Panc1 (cell line): ENCODE measurements at regions not wholly inside any gene's neighbourhood (a gene's known extent, or its start where the extent isn't known, plus 50 kb on each side); places are given as distances from the start of the nearest gene placed in this dataset.
"Not testable (repeated sequence)": the region's sequence is repeated elsewhere in the genome, so short reads cannot be mapped to it uniquely, and the experiment has no call there.

Experiments used
- ATAC-seq: fragments of 200-7000 bp; cut with Tn5 transposase; 2 replicates; pipeline ENCODE4 v1.9.1; 2020; ENCODE audit warnings: mild to moderate bottlenecking, moderate library complexity
- BruUV-seq: library from RNA; stranded (reverse); fragments of 400-500 nt; replicated peaks from 2 replicates; lab custom pipeline; 2021; lab: Mats Ljungman, UMichigan
- CTCF ChIA-PET: fragments of 300-600 bp; sonication (Branson Sonifier 250); formaldehyde crosslinking; loops from one replicate; lab custom pipeline; 2022; ENCODE audit warnings: antibody characterized with exemption; lab: Charles Lee
- POLR2A ChIA-PET: fragments of 300-600 bp; sonication (Branson Sonifier 250); formaldehyde crosslinking; loops from one replicate; lab custom pipeline; 2022; ENCODE audit warnings: antibody characterized with exemption; lab: Charles Lee
- DNase-seq: peaks from one replicate; pipeline ENCODE4 v3.0.0-alpha.2; 2010; ENCODE audit warnings: low read depth, low spot score
- H3K27ac ChIP-seq: 2 replicates; pipeline ENCODE4 v1.5.1; 2011; ENCODE audit warnings: mild to moderate bottlenecking, low read length, inconsistent platforms
- H3K27me3 ChIP-seq: fragments of 200-500 bp; sonication (Bioruptor generic); 2 replicates; pipeline ENCODE4 v1.6.0; 2014; ENCODE audit warnings: low read length, inconsistent platforms; ENCODE audit not compliant: control insufficient read depth, insufficient read depth
- H3K36me3 ChIP-seq: fragments of 200-500 bp; sonication (Bioruptor generic); 2 replicates; pipeline ENCODE4 v1.5.1; 2014; ENCODE audit warnings: inconsistent platforms, mild to moderate bottlenecking, low read length, moderate library complexity; ENCODE audit not compliant: control insufficient read depth, insufficient read depth
- H3K4me1 ChIP-seq: 2 replicates; pipeline ENCODE4 v1.5.1; 2011; ENCODE audit warnings: inconsistent platforms, mild to moderate bottlenecking, low read length, moderate library complexity; ENCODE audit not compliant: control insufficient read depth, insufficient read depth
- H3K4me3 ChIP-seq, 2 experiments: 2 replicates each; pipeline ENCODE4 v1.5.1; 2011 to 2012; ENCODE audit warnings: low read depth in 2 of 2, low read length in 2 of 2, mild to moderate bottlenecking in 2 of 2, inconsistent platforms in 1 of 2, moderate library complexity in 1 of 2
- H3K9me3 ChIP-seq: fragments of 200-500 bp; sonication (Bioruptor generic); 2 replicates; pipeline ENCODE4 v1.5.1; 2014; ENCODE audit warnings: low read depth, mild to moderate bottlenecking, inconsistent platforms, low read length, moderate library complexity; ENCODE audit not compliant: control insufficient read depth, insufficient read depth
- CTCF ChIP-seq: fragments of 450-650 bp; IDR thresholded peaks from 2 replicates; pipeline ENCODE4 v1.5.1; 2017; ENCODE audit warnings: mild to moderate bottlenecking
- in situ Hi-C: cut with HindIII; loops from 2 replicates; pipeline ENCODE4 v1.10.0; 2016; ENCODE audit warnings: low sequenced_read_pairs, low pct_unique_long_range_greater_than_20kb
- intact Hi-C: fragments of 100-400 bp; cut with micrococcal nuclease; formaldehyde crosslinking; loops from one replicate; pipeline ENCODE4 v1.10.0; 2022; ENCODE audit not compliant: unreplicated experiment

- BruUV-seq, in situ Hi-C loops, H3K27me3 ChIP-seq, H3K27ac ChIP-seq, H3K36me3 ChIP-seq, ATAC-seq, DNase-seq, H3K4me3 ChIP-seq, intact Hi-C loops, H3K4me1 ChIP-seq, H3K9me3 ChIP-seq, CTCF ChIA-PET, POLR2A ChIA-PET: not testable (repeated sequence)
Measured at GRCh38 chr14:106710187-106710586, 1183.8 kb downstream of the TMEM121 start.

- H3K4me1 ChIP-seq, DNase-seq, H3K36me3 ChIP-seq, intact Hi-C loops, CTCF ChIA-PET, ATAC-seq, H3K9me3 ChIP-seq, BruUV-seq, H3K27ac ChIP-seq, H3K4me3 ChIP-seq, H3K27me3 ChIP-seq, POLR2A ChIA-PET, in situ Hi-C loops: not testable (repeated sequence)
Measured at GRCh38 chr14:106712513-106712912, 1186.1 kb downstream of the TMEM121 start.

DNA sequence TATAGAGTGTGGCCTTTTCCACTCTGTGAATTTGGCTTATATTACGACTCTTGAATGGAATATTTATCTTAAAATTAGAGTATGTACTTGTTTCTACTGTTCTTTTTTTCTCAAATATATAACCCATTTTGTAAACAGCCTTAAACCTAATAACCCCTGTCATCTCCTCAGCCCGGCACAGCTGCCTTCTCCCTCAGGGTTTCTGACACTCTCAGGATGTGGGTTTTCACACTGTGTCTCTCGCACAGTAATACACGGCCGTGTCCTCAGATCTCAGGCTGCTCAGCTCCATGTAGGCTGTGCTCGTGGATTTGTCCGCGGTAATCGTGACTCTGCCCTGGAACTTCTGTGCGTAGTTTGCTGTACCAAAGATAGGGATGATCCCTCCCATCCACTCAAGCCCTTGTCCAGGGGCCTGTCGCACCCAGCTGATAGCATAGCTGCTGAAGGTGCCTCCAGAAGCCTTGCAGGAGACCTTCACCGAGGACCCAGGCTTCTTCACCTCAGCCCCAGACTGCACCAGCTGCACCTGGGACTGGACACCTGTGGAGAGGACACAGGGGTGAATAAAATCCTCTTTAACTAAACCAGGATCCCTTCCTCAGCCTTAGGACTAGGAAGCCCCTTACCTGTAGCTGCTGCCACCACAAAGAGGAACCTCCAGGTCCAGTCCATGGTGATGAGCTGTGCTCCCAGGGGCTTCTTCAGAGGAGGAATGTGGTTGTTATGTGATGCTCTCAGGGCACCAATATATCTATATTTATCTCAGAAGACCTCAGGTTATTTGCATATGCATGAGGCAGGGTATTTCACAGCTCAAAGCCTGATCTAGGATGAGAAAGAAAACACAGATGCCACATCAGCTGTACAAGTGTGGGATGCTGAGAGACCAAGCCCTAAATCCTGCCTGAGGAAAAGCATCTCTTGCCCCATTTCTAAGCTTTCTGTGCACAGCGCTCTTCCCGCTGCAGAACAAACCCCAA, 1188.4 kb downstream of the TMEM121 start:
- POLR2A ChIA-PET, H3K27ac ChIP-seq, H3K9me3 ChIP-seq, in situ Hi-C loops, DNase-seq, intact Hi-C loops, H3K4me3 ChIP-seq, H3K36me3 ChIP-seq, H3K27me3 ChIP-seq, H3K4me1 ChIP-seq, BruUV-seq, ATAC-seq, CTCF ChIA-PET: not testable (repeated sequence)

DNA sequence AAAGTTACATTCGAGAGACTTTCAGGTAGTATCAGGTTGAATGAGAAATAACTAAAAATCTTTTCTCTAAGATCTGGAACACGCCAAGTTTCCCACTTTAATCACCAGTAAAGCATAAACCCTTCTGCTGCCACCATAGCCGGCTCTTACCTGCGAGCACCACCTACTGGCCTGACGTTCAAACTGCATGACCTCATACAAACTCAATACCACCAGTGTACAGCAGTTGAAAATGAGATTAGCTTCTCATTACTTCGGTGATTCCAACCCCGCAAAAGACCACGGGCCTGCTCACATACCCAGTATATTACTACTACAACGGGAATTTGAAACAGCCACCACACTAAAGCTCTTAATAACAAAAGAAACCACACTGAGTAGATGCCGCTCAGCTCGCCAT, 1191.2 kb downstream of the TMEM121 start:
- intact Hi-C loops, DNase-seq, H3K27me3 ChIP-seq, POLR2A ChIA-PET, in situ Hi-C loops, H3K4me3 ChIP-seq, CTCF ChIA-PET, H3K27ac ChIP-seq, BruUV-seq, H3K9me3 ChIP-seq, H3K4me1 ChIP-seq, H3K36me3 ChIP-seq: not testable (repeated sequence)
- TF ChIP-seq CTCF, result peak; percentile 78
- peak; percentile 60; the same call in 1 of the 2 replicates for ATAC-seq

GRCh38 chr14:106719880-106720279, 1193.5 kb downstream of the TMEM121 start:
- H3K36me3 ChIP-seq, H3K4me1 ChIP-seq, H3K27ac ChIP-seq, H3K27me3 ChIP-seq, H3K4me3 ChIP-seq, DNase-seq, POLR2A ChIA-PET, ATAC-seq, intact Hi-C loops, BruUV-seq, H3K9me3 ChIP-seq, in situ Hi-C loops, CTCF ChIA-PET: not testable (repeated sequence)

DNA sequence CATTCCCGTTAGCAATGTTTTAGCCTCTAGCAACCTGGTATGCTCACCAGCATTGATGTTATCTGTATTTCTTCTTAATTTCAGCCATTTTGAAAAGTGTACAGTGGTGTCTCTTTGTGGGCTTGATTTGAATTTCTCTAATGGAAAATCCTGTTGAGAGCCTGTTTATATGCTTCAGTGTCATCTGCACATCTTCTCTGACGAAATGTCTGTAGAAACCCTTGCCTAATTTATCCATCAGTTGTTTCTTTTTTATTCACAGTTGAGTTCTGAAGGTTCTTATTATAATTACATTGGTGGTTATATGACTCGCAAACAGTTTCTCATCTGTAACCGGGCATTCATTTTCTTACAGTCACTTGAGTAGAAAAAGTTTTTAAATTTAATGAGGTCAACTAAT, 1195.5 kb downstream of the TMEM121 start:
- CTCF ChIA-PET, in situ Hi-C loops, H3K27ac ChIP-seq, H3K4me3 ChIP-seq, H3K27me3 ChIP-seq, H3K9me3 ChIP-seq, H3K4me1 ChIP-seq, BruUV-seq, POLR2A ChIA-PET, H3K36me3 ChIP-seq, ATAC-seq, intact Hi-C loops, DNase-seq: not testable (repeated sequence)
